CD4-positive, alpha-beta T cell (primary cell): ENCODE measurements at regions not wholly inside any gene's neighbourhood (a gene's known extent, or its start where the extent isn't known, plus 50 kb on each side); places are given as distances from the start of the nearest gene placed in this dataset.

ENCODE experiments used
- ATAC-seq: fragments of 200-7000 bp; cut with Tn5 transposase; one replicate; pipeline ENCODE4 v1.10.0; 2022; ENCODE audit warnings: mild to moderate bottlenecking; ENCODE audit not compliant: poor library complexity
- CTCF ChIA-PET: fragments of 350-600 bp; sonication (Branson Sonifier 250); formaldehyde crosslinking; loops from one replicate; lab custom pipeline; 2021; ENCODE audit warnings: antibody characterized with exemption, inconsistent platforms; lab: Charles Lee
- POLR2A ChIA-PET: fragments of 350-600 bp; sonication (Branson Sonifier 250); formaldehyde crosslinking; loops from one replicate; lab custom pipeline; 2021; ENCODE audit warnings: antibody characterized with exemption, inconsistent platforms; lab: Charles Lee
- DNase-seq, 14 experiments: peaks; one replicate each; pipeline ENCODE4 v3.0.0-alpha.2; 2013 to 2020; ENCODE audit warnings: mixed read lengths in 2 of 14
- H3K27ac ChIP-seq, 2 donors: one replicate each; pipeline versions ENCODE4 v1.5.1 to v1.7.0; 2013; ENCODE audit warnings: low read length in 2 of 2, low read depth in 1 of 2, mild to moderate bottlenecking in 1 of 2
- H3K27me3 ChIP-seq, 2 experiments: 1 replicate in 1 of 2; 2 replicates in 1 of 2; pipeline versions ENCODE4 v1.6.1 to v1.7.0; 2013; ENCODE audit warnings: low read length in 2 of 2, control low read depth in 1 of 2, mild to moderate bottlenecking in 1 of 2, moderate library complexity in 1 of 2; ENCODE audit not compliant: insufficient read depth in 2 of 2, control insufficient read depth in 1 of 2
- H3K36me3 ChIP-seq: one replicate; pipeline ENCODE4 v1.6.1; 2013; ENCODE audit warnings: low read length, control low read depth; ENCODE audit not compliant: insufficient read depth
- H3K4me1 ChIP-seq: one replicate; pipeline ENCODE4 v1.6.1; 2013; ENCODE audit warnings: low read length, control low read depth; ENCODE audit not compliant: insufficient read depth
- H3K4me3 ChIP-seq: one replicate; pipeline ENCODE4 v1.5.1; 2013; ENCODE audit warnings: mild to moderate bottlenecking, low read length, moderate library complexity
- H3K9me3 ChIP-seq, 2 experiments: 1 replicate in 1 of 2; 2 replicates in 1 of 2; pipeline versions ENCODE4 v1.6.1 to v1.7.0; 2013; ENCODE audit warnings: low read length in 2 of 2, mild to moderate bottlenecking in 2 of 2, control low read depth in 1 of 2, moderate library complexity in 1 of 2; ENCODE audit not compliant: control insufficient read depth in 1 of 2, insufficient read depth in 1 of 2
- H3K27ac Mint-ChIP-seq: one replicate; pipeline ENCODE4 v1.8.0; 2020; ENCODE audit warnings: mixed read lengths
- H3K27me3 Mint-ChIP-seq: one replicate; pipeline ENCODE4 v1.8.0; 2021; ENCODE audit warnings: mixed read lengths
- H3K36me3 Mint-ChIP-seq: one replicate; pipeline ENCODE4 v1.8.0; 2021; ENCODE audit warnings: low read depth, mixed read lengths
- H3K4me1 Mint-ChIP-seq: one replicate; pipeline ENCODE4 v1.8.0; 2021; ENCODE audit warnings: low read depth, mixed read lengths
- H3K4me3 Mint-ChIP-seq: one replicate; pipeline ENCODE4 v1.8.0; 2020; ENCODE audit warnings: mild to moderate bottlenecking, mixed read lengths
- H3K9me3 Mint-ChIP-seq: one replicate; pipeline ENCODE4 v1.8.0; 2020; ENCODE audit warnings: mixed read lengths
- CTCF ChIP-seq: fragments of 200-600 bp; IDR thresholded peaks from one replicate; pipeline ENCODE4 v1.8.0; 2022; ENCODE audit warnings: antibody characterized with exemption, mild to moderate bottlenecking
- intact Hi-C, 2 experiments: fragments of 100-400 bp; cut with DNase I in 1 of 2; cut with micrococcal nuclease in 1 of 2; formaldehyde crosslinking; loops; one replicate each; pipeline versions ENCODE4 v1.15.1 to v1.9.0; 2023 to 2025; cut with DNase I, micrococcal nuclease

DNA sequence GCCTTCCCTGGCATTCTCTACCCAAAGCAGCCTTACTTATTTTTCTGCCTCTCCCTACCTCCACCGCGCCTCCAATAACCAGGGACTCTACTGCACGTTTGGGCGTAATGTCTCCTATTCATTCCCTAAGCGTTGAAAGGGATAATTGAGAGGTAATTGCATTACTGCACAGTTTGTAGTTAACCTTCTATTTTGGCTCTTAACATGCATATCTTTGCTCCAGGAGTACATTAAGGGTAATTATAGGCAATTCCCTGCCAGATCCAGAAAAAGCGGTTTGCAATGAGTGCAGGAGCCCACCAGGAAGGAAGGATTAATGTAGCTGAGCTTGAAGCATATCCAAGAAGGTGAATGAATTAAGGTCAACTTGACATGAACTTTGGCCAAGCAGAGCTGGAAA lies 558.4 kb downstream of the TYW1 start:
- intact Hi-C loops = no loop called here
- CTCF ChIA-PET = no interaction called here
- no peaks in the 10 kb centered on the region for H3K36me3 Mint-ChIP-seq

DNA sequence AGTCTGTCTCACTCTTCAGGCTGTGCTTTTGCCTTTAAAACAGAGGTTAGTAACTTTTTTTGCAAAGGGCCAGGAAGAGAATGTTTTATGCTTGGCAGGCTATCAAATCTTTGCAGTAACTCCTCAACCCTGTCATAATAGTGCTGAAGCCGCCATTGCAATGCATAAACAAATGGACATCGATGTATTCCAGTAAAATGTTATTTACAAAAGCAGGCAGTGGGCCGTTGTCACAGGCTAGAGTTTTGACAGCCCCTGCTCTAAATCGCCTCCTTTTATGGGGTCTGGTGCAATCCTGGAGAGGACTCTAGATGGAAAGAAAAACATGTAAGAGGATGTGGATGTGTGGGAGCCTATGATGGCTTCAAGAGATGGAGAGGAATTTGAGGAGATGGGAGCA lies 568.3 kb downstream of the TYW1 start:
- Mint-ChIP-seq H3K36me3 (no peaks in the 10 kb centered on the region), H3K27ac (no peak overlapping the region)
- CTCF ChIA-PET = no interaction called here

More for the DNA sequence above, 558.4 kb downstream of the TYW1 start:
- no peak for ATAC-seq
- Histone ChIP-seq H3K4me3 (no peak overlapping the region), H3K36me3 (no peaks in the 10 kb centered on the region), H3K27me3 (no peaks in the 10 kb centered on the region), H3K9me3 (peaks cover 0 to 9% of the 10 kb centered on the region in 2 experiments), H3K4me1 (no peaks in the 10 kb centered on the region), H3K27ac (no peak overlapping the region)
- Mint-ChIP-seq H3K4me3 (no peak overlapping the region), H3K27me3 (no peaks in the 10 kb centered on the region), H3K27ac (no peak overlapping the region), H3K4me1 (no peaks in the 10 kb centered on the region), H3K9me3 (peaks cover 4% of the 10 kb centered on the region)
- no peak for DNase-seq
- POLR2A ChIA-PET = no interaction called here
- no peak for TF ChIP-seq CTCF

GRCh38 chr7:67566101-67566500 lies 569.5 kb downstream of the TYW1 start:
- no peaks in the 10 kb centered on the region for H3K36me3 ChIP-seq
- no peaks in the 10 kb centered on the region for H3K27me3 ChIP-seq
- no peak overlapping the region for H3K27ac ChIP-seq
- no peak for TF ChIP-seq CTCF
- H3K4me1 ChIP-seq = no peaks in the 10 kb centered on the region
- H3K9me3 ChIP-seq = peaks cover 0 to 5% of the 10 kb centered on the region in 2 experiments
- Mint-ChIP-seq H3K27me3 (no peaks in the 10 kb centered on the region), H3K36me3 (no peaks in the 10 kb centered on the region), H3K4me3 (no peak overlapping the region), H3K4me1 (no peaks in the 10 kb centered on the region), H3K27ac (no peak overlapping the region), H3K9me3 (peaks cover 16% of the 10 kb centered on the region)
- POLR2A ChIA-PET = no interaction called here
- CTCF ChIA-PET = no interaction called here
- intact Hi-C loops = no loop called here
- no peak for ATAC-seq
- no peak overlapping the region for H3K4me3 ChIP-seq
- no peak for DNase-seq

More for the DNA sequence above, 568.3 kb downstream of the TYW1 start:
- Mint-ChIP-seq H3K27me3 (no peaks in the 10 kb centered on the region), H3K4me1 (no peaks in the 10 kb centered on the region), H3K9me3 (peaks cover 8% of the 10 kb centered on the region), H3K4me3 (no peak overlapping the region)
- intact Hi-C loops = no loop called here
- H3K27ac ChIP-seq = no peak overlapping the region
- peaks cover 0 to 5% of the 10 kb centered on the region in 2 experiments for H3K9me3 ChIP-seq
- H3K4me1 ChIP-seq = no peaks in the 10 kb centered on the region
- no peaks in the 10 kb centered on the region for H3K36me3 ChIP-seq
- DNase-seq (no peak), ATAC-seq (no peak)
- TF ChIP-seq CTCF = no peak
- POLR2A ChIA-PET = no interaction called here
- H3K27me3 ChIP-seq = no peaks in the 10 kb centered on the region
- no peak overlapping the region for H3K4me3 ChIP-seq
